GM18505 (cell line): ENCODE measurements at regions not wholly inside any gene's neighbourhood (a gene's known extent, or its start where the extent isn't known, plus 50 kb on each side); places are given as distances from the start of the nearest gene placed in this dataset.
"Not testable (repeated sequence)": the region's sequence is repeated elsewhere in the genome, so short reads cannot be mapped to it uniquely, and the experiment has no call there.

Experiments
- ATAC-seq: cut with Tn5 transposase; IDR thresholded peaks from one replicate; pipeline ENCODE4 v1.9.1; 2021; ENCODE audit not compliant: unreplicated experiment
- POLR2A ChIP-seq: IDR thresholded peaks from 4 replicates; pipeline ENCODE4 v1.6.1; 2011; ENCODE audit warnings: borderline replicate concordance; ENCODE audit not compliant: insufficient read depth, insufficient read length; ENCODE audit errors: extremely low read depth

GRCh38 chr7:149992366-149992765 is 118.6 kb downstream of the ATP6V0E2 start:
- not testable (repeated sequence) for ATAC-seq

- ATAC-seq = not testable (repeated sequence)
These were observed 121.7 kb downstream of the ATP6V0E2 start for GRCh38 chr7:149995369-149996026.

- ATAC-seq = not testable (repeated sequence)
These were observed 127.2 kb downstream of the ATP6V0E2 start for GRCh38 chr7:150000780-150001599.

GRCh38 chr7:150003304-150003810 is 129.6 kb downstream of the ATP6V0E2 start:
- no peak for TF ChIP-seq POLR2A
- no peak for ATAC-seq

GRCh38 chr7:150003973-150004372 is 130.2 kb downstream of the ATP6V0E2 start:
- ATAC-seq = not testable (repeated sequence)

GRCh38 chr7:150004843-150005242 is 131.1 kb downstream of the ATP6V0E2 start:
- not testable (repeated sequence) for ATAC-seq

- ATAC-seq = not testable (repeated sequence)
These were observed 136.0 kb downstream of the ATP6V0E2 start for GRCh38 chr7:150009620-150010303.

- not testable (repeated sequence) for ATAC-seq
These were observed 143.0 kb downstream of the ATP6V0E2 start for GRCh38 chr7:150016651-150017189.

GRCh38 chr7:150020210-150020609 is 146.4 kb downstream of the ATP6V0E2 start:
- not testable (repeated sequence) for ATAC-seq

GRCh38 chr7:150024550-150025490 is 151.1 kb downstream of the ATP6V0E2 start:
- ATAC-seq = not testable (repeated sequence)

- ATAC-seq = not testable (repeated sequence)
These were observed 152.0 kb downstream of the ATP6V0E2 start for GRCh38 chr7:150025802-150026201.

- not testable (repeated sequence) for ATAC-seq
These were observed 154.7 kb downstream of the ATP6V0E2 start for GRCh38 chr7:150028344-150029012.

- not testable (repeated sequence) for ATAC-seq
These were observed 155.2 kb downstream of the ATP6V0E2 start for GRCh38 chr7:150029013-150029389.

- ATAC-seq = not testable (repeated sequence)
These were observed 158.0 kb downstream of the ATP6V0E2 start for GRCh38 chr7:150031733-150032132.

GRCh38 chr7:150033711-150034110 is 159.9 kb downstream of the ATP6V0E2 start:
- not testable (repeated sequence) for ATAC-seq

- not testable (repeated sequence) for ATAC-seq
These were observed 162.0 kb downstream of the ATP6V0E2 start for GRCh38 chr7:150035769-150036168.

GRCh38 chr7:150039061-150039460 is 165.3 kb downstream of the ATP6V0E2 start:
- ATAC-seq = not testable (repeated sequence)

- ATAC-seq = not testable (repeated sequence)
These were observed 168.5 kb downstream of the ATP6V0E2 start for GRCh38 chr7:150042281-150042680.

- not testable (repeated sequence) for ATAC-seq
These were observed 171.0 kb downstream of the ATP6V0E2 start for GRCh38 chr7:150044771-150045170.
